BLaER1 (cell line): ENCODE measurements at regions not wholly inside any gene's neighbourhood (a gene's known extent, or its start where the extent isn't known, plus 50 kb on each side); places are given as distances from the start of the nearest gene placed in this dataset.
"Not testable (repeated sequence)": the region's sequence is repeated elsewhere in the genome, so short reads cannot be mapped to it uniquely, and the experiment has no call there.

ENCODE experiments used
- H3K27ac ChIP-seq: shearing (Covaris generic); formaldehyde crosslinking; 2 replicates; pipeline ENCODE4 v1.8.1; 2022
- H3K27me3 ChIP-seq: shearing (Covaris generic); formaldehyde crosslinking; 2 replicates; pipeline ENCODE4 v1.8.1; 2022
- H3K36me3 ChIP-seq: shearing (Covaris generic); formaldehyde crosslinking; 2 replicates; pipeline ENCODE4 v1.8.1; 2022
- H3K4me1 ChIP-seq: shearing (Covaris generic); formaldehyde crosslinking; 2 replicates; pipeline ENCODE4 v1.8.1; 2022
- H3K4me2 ChIP-seq: shearing (Covaris generic); formaldehyde crosslinking; 2 replicates; pipeline ENCODE4 v1.8.1; 2022
- H3K4me3 ChIP-seq: shearing (Covaris generic); formaldehyde crosslinking; 2 replicates; pipeline ENCODE4 v1.8.1; 2022
- H3K9ac ChIP-seq: shearing (Covaris generic); formaldehyde crosslinking; 2 replicates; pipeline ENCODE4 v1.8.1; 2022
- H3K9me3 ChIP-seq: shearing (Covaris generic); formaldehyde crosslinking; 2 replicates; pipeline ENCODE4 v1.8.1; 2022
- H4K20me1 ChIP-seq: shearing (Covaris generic); formaldehyde crosslinking; 2 replicates; pipeline ENCODE4 v1.8.1; 2022
- Cebpa-rat ChIP-seq: shearing (Covaris generic); IDR thresholded peaks from 2 replicates; pipeline ENCODE4 v1.8.1; 2022

- Histone ChIP-seq H3K27me3 (no peaks in the 10 kb centered on the region), H3K27ac (no peak overlapping the region)
These were observed 169.3 kb downstream of the TMEM200C start for GRCh38 chr18:5726011-5726410.

GRCh38 chr18:5721924-5722323, 173.4 kb downstream of the TMEM200C start:
- no peak overlapping the region for H3K27ac ChIP-seq
- H3K27me3 ChIP-seq = no peaks in the 10 kb centered on the region
- no peak overlapping the region for H3K4me2 ChIP-seq
- no peak overlapping the region for H3K4me3 ChIP-seq
- no peaks in the 10 kb centered on the region for H4K20me1 ChIP-seq
- H3K36me3 ChIP-seq = no peaks in the 10 kb centered on the region
- TF ChIP-seq Cebpa-rat = no peak
- no peaks in the 10 kb centered on the region for H3K4me1 ChIP-seq
- H3K9ac ChIP-seq = no peak overlapping the region
- H3K9me3 ChIP-seq = no peaks in the 10 kb centered on the region

More at GRCh38 chr18:5726011-5726410, 169.3 kb downstream of the TMEM200C start:
- H4K20me1 ChIP-seq = no peaks in the 10 kb centered on the region
- H3K4me1 ChIP-seq = no peaks in the 10 kb centered on the region
- no peak overlapping the region for H3K4me3 ChIP-seq
- TF ChIP-seq Cebpa-rat = no peak
- H3K4me2 ChIP-seq = no peak overlapping the region
- no peaks in the 10 kb centered on the region for H3K36me3 ChIP-seq
- no peak overlapping the region for H3K9ac ChIP-seq
- no peaks in the 10 kb centered on the region for H3K9me3 ChIP-seq

GRCh38 chr18:5720132-5720531, 175.2 kb downstream of the TMEM200C start:
- Histone ChIP-seq H3K4me1 (no peaks in the 10 kb centered on the region), H4K20me1 (no peaks in the 10 kb centered on the region), H3K27ac (no peak overlapping the region), H3K9ac (no peak overlapping the region), H3K4me3 (no peak overlapping the region), H3K9me3 (no peaks in the 10 kb centered on the region), H3K4me2 (no peak overlapping the region), H3K27me3 (no peaks in the 10 kb centered on the region), H3K36me3 (no peaks in the 10 kb centered on the region)
- no peak for TF ChIP-seq Cebpa-rat

GRCh38 chr18:5717256-5717655, 173.5 kb upstream of the EPB41L3 start:
- TF ChIP-seq Cebpa-rat = no peak
- no peaks in the 10 kb centered on the region for H4K20me1 ChIP-seq
- no peak overlapping the region for H3K4me2 ChIP-seq
- no peaks in the 10 kb centered on the region for H3K4me1 ChIP-seq
- H3K4me3 ChIP-seq = no peak overlapping the region
- H3K27me3 ChIP-seq = no peaks in the 10 kb centered on the region
- no peak overlapping the region for H3K9ac ChIP-seq
- no peaks in the 10 kb centered on the region for H3K36me3 ChIP-seq
- H3K27ac ChIP-seq = no peak overlapping the region
- no peaks in the 10 kb centered on the region for H3K9me3 ChIP-seq

GRCh38 chr18:5710676-5711075, 166.9 kb upstream of the EPB41L3 start:
- no peak overlapping the region for H3K27ac ChIP-seq
- no peaks in the 10 kb centered on the region for H4K20me1 ChIP-seq
- TF ChIP-seq Cebpa-rat = no peak
- H3K4me1 ChIP-seq = peaks cover 6% of the 10 kb centered on the region; the same call in 1 of the 2 replicates
- H3K27me3 ChIP-seq = no peaks in the 10 kb centered on the region
- H3K9ac ChIP-seq = no peak overlapping the region
- no peaks in the 10 kb centered on the region for H3K9me3 ChIP-seq
- no peak overlapping the region for H3K4me2 ChIP-seq
- no peaks in the 10 kb centered on the region for H3K36me3 ChIP-seq
- no peak overlapping the region for H3K4me3 ChIP-seq

- Histone ChIP-seq H3K36me3 (no peaks in the 10 kb centered on the region), H3K9ac (no peak overlapping the region), H3K4me1 (peaks cover 6% of the 10 kb centered on the region; the same call in 1 of the 2 replicates), H3K4me3 (no peak overlapping the region), H3K27me3 (no peaks in the 10 kb centered on the region), H3K27ac (no peak overlapping the region), H3K4me2 (no peak overlapping the region), H3K9me3 (no peaks in the 10 kb centered on the region), H4K20me1 (no peaks in the 10 kb centered on the region)
- TF ChIP-seq Cebpa-rat = no peak
These were observed 166.4 kb upstream of the EPB41L3 start for GRCh38 chr18:5710235-5710634.

- Histone ChIP-seq H3K9me3 (no peaks in the 10 kb centered on the region), H3K4me1 (peaks cover 6% of the 10 kb centered on the region; the same call in 1 of the 2 replicates), H3K4me3 (no peak overlapping the region), H3K9ac (no peak overlapping the region), H3K27me3 (no peaks in the 10 kb centered on the region), H3K36me3 (no peaks in the 10 kb centered on the region), H3K4me2 (no peak overlapping the region), H3K27ac (no peak overlapping the region), H4K20me1 (no peaks in the 10 kb centered on the region)
- TF ChIP-seq Cebpa-rat = no peak
These were observed 165.8 kb upstream of the EPB41L3 start for GRCh38 chr18:5709476-5710095.

- Histone ChIP-seq H3K9ac (no peak overlapping the region), H3K4me2 (no peak overlapping the region), H3K9me3 (no peaks in the 10 kb centered on the region), H3K36me3 (no peaks in the 10 kb centered on the region), H3K4me1 (peaks cover 6% of the 10 kb centered on the region; the same call in 1 of the 2 replicates), H4K20me1 (no peaks in the 10 kb centered on the region), H3K27ac (no peak overlapping the region), H3K4me3 (no peak overlapping the region), H3K27me3 (no peaks in the 10 kb centered on the region)
- no peak for TF ChIP-seq Cebpa-rat
These were observed 163.8 kb upstream of the EPB41L3 start for GRCh38 chr18:5707586-5707985.

GRCh38 chr18:5705393-5705792, 161.6 kb upstream of the EPB41L3 start:
- H3K36me3 ChIP-seq = no peaks in the 10 kb centered on the region
- no peaks in the 10 kb centered on the region for H3K27me3 ChIP-seq
- no peaks in the 10 kb centered on the region for H4K20me1 ChIP-seq
- H3K9me3 ChIP-seq = no peaks in the 10 kb centered on the region
- peaks cover 6% of the 10 kb centered on the region; the same call in 1 of the 2 replicates for H3K4me1 ChIP-seq
- no peak overlapping the region for H3K4me3 ChIP-seq
- TF ChIP-seq Cebpa-rat = no peak
- H3K27ac ChIP-seq = no peak overlapping the region
- no peak overlapping the region for H3K9ac ChIP-seq
- H3K4me2 ChIP-seq = no peak overlapping the region

GRCh38 chr18:5704847-5705246, 161.1 kb upstream of the EPB41L3 start:
- TF ChIP-seq Cebpa-rat = no peak
- Histone ChIP-seq H3K27me3 (no peaks in the 10 kb centered on the region), H3K27ac (no peak overlapping the region), H3K9me3 (no peaks in the 10 kb centered on the region), H3K4me3 (no peak overlapping the region), H3K4me2 (no peak overlapping the region), H4K20me1 (no peaks in the 10 kb centered on the region), H3K9ac (no peak overlapping the region), H3K36me3 (no peaks in the 10 kb centered on the region), H3K4me1 (peaks cover 2% of the 10 kb centered on the region; the same call in 1 of the 2 replicates)

- H3K27me3 ChIP-seq, H3K4me3 ChIP-seq, H4K20me1 ChIP-seq, H3K4me2 ChIP-seq, H3K36me3 ChIP-seq, H3K27ac ChIP-seq, H3K4me1 ChIP-seq, H3K9ac ChIP-seq, H3K9me3 ChIP-seq: not testable (repeated sequence)
These were observed 158.2 kb upstream of the EPB41L3 start for GRCh38 chr18:5702016-5702415.
